GM18861 (cell line): ENCODE measurements at regions not wholly inside any gene's neighbourhood (a gene's known extent, or its start where the extent isn't known, plus 50 kb on each side); places are given as distances from the start of the nearest gene placed in this dataset.
"Not testable (repeated sequence)": the region's sequence is repeated elsewhere in the genome, so short reads cannot be mapped to it uniquely, and the experiment has no call there.

Source experiments
- ATAC-seq: cut with Tn5 transposase; IDR thresholded peaks from one replicate; pipeline ENCODE4 v1.9.1; 2021; ENCODE audit not compliant: unreplicated experiment

- no peak for ATAC-seq
Observed at GRCh38 chr4:114417214-114417613, 181.4 kb upstream of the UGT8 start.

- no peak for ATAC-seq
Observed at GRCh38 chr4:114420069-114420468, 178.5 kb upstream of the UGT8 start.

GRCh38 chr4:114423582-114423981, 175.0 kb upstream of the UGT8 start:
- ATAC-seq, result peak; percentile 97

GRCh38 chr4:114435116-114435515, 163.5 kb upstream of the UGT8 start:
- no peak for ATAC-seq

GRCh38 chr4:114442856-114443255, 155.8 kb upstream of the UGT8 start:
- no peak for ATAC-seq

- ATAC-seq, result no peak
Observed at GRCh38 chr4:114444211-114444610, 154.4 kb upstream of the UGT8 start.

- ATAC-seq, result not testable (repeated sequence)
Observed at GRCh38 chr4:114447963-114448516, 150.6 kb upstream of the UGT8 start.

GRCh38 chr4:114458728-114459127, 139.9 kb upstream of the UGT8 start:
- ATAC-seq, result no peak

GRCh38 chr4:114464726-114465272, 133.8 kb upstream of the UGT8 start:
- no peak for ATAC-seq

GRCh38 chr4:114465766-114466165, 132.8 kb upstream of the UGT8 start:
- ATAC-seq, result no peak

- ATAC-seq, result no peak
Observed at GRCh38 chr4:114466299-114466698, 132.3 kb upstream of the UGT8 start.

GRCh38 chr4:114472269-114473032, 126.2 kb upstream of the UGT8 start:
- ATAC-seq, result no peak

GRCh38 chr4:114474188-114474800, 124.3 kb upstream of the UGT8 start:
- ATAC-seq, result no peak

- ATAC-seq, result no peak
Observed at GRCh38 chr4:114476310-114476709, 122.3 kb upstream of the UGT8 start.

- ATAC-seq, result no peak
Observed at GRCh38 chr4:114479595-114479994, 119.0 kb upstream of the UGT8 start.

GRCh38 chr4:114481856-114482255, 116.8 kb upstream of the UGT8 start:
- ATAC-seq, result no peak

- no peak for ATAC-seq
Observed at GRCh38 chr4:114487101-114487500, 111.5 kb upstream of the UGT8 start.

GRCh38 chr4:114488301-114488982, 110.2 kb upstream of the UGT8 start:
- no peak for ATAC-seq

- no peak for ATAC-seq
Observed at GRCh38 chr4:114494246-114494803, 104.3 kb upstream of the UGT8 start.

- no peak for ATAC-seq
Observed at GRCh38 chr4:114495471-114495928, 103.1 kb upstream of the UGT8 start.

GRCh38 chr4:114497116-114497515, 101.5 kb upstream of the UGT8 start:
- ATAC-seq, result no peak
